HG03039 (cell line): ENCODE measurements at regions not wholly inside any gene's neighbourhood (a gene's known extent, or its start where the extent isn't known, plus 50 kb on each side); places are given as distances from the start of the nearest gene placed in this dataset.

ENCODE experiments used
- ATAC-seq: cut with Tn5 transposase; IDR thresholded peaks from one replicate; pipeline ENCODE4 v1.9.1; 2021; ENCODE audit warnings: mild to moderate bottlenecking, moderate library complexity; ENCODE audit not compliant: unreplicated experiment

DNA sequence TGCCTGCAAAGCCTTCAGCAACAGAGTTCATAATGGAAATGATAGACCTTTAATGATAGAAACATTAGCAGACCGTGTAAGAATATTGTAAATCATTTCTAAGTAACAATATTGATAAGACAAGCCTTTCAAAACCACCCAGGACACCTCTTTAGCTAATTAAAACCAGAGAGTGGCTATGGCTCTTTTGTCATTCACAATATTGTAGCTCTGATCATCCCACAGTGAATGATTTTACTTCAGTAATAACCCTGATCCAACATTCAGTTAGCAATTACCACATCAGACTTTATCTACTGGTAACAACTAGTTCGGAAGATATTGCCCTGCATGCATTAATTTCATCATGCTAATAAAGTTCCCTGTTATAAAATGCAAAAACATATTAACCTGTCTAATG is 432.6 kb downstream of the DTWD2 start:
- no peak for ATAC-seq

GRCh38 chr5:118554981-118555380 is 433.4 kb downstream of the DTWD2 start:
- no peak for ATAC-seq

- ATAC-seq, result no peak
Observed at GRCh38 chr5:118554241-118554640, 434.1 kb downstream of the DTWD2 start.

DNA sequence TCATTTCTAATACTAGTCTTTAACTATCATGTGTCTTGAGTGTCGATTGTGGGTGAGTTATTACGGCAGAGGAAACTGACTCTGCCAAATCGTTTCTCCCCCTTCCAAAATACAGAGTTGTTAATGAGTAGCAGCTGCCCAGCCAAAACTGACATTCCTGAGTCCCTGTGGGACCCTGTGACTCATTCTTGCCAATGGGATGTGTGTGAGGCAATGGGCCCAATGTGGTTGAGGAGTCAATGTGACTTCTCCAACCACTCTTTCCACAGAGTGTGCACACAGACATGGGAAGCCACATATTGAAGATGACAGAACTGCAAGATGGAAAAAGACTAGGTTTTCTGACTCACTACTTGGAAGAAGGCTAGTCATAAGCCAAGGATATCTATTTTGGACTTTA is 434.7 kb downstream of the DTWD2 start:
- no peak for ATAC-seq

- no peak for ATAC-seq
Observed at GRCh38 chr5:118552731-118553360, 435.5 kb downstream of the DTWD2 start.

DNA sequence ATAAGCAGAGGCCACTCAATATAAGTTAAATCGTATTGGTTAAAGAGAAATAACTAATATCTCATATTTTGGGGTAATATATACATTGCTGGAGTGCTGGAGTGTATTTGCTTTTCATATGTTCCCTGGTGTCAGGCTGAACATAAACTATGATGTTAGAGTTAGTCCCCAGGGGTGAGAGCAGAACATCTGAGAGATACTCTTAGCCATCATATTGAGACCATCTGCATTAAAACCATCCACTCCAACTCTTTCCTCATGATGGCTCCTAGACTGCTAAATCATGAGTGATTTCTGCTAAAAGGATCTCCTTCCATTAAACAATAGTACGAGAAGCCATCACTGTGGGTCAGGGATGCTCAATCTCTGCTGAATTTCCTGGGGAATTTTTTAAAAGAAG is 436.2 kb downstream of the DTWD2 start:
- ATAC-seq, result no peak

DNA sequence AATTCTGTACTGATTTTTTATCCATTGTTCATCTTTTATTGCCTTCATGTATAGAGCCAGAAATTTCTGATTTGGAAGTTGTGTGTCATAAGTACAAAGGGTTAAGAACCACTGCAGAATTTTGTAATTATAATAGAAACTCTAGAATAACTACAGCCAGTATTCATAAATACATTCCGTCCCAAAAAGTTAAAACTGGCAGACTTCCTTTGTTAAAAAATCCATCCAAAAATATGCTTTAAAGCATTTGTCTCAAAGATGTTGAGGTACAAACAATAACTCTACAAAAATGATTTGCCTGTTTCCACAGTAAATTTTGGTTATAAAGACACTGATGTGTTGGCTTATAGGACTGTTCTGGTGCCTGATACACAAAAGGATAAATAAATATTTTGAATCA is 436.6 kb downstream of the DTWD2 start:
- no peak for ATAC-seq

GRCh38 chr5:118551031-118551430 is 437.3 kb downstream of the DTWD2 start:
- no peak for ATAC-seq

DNA sequence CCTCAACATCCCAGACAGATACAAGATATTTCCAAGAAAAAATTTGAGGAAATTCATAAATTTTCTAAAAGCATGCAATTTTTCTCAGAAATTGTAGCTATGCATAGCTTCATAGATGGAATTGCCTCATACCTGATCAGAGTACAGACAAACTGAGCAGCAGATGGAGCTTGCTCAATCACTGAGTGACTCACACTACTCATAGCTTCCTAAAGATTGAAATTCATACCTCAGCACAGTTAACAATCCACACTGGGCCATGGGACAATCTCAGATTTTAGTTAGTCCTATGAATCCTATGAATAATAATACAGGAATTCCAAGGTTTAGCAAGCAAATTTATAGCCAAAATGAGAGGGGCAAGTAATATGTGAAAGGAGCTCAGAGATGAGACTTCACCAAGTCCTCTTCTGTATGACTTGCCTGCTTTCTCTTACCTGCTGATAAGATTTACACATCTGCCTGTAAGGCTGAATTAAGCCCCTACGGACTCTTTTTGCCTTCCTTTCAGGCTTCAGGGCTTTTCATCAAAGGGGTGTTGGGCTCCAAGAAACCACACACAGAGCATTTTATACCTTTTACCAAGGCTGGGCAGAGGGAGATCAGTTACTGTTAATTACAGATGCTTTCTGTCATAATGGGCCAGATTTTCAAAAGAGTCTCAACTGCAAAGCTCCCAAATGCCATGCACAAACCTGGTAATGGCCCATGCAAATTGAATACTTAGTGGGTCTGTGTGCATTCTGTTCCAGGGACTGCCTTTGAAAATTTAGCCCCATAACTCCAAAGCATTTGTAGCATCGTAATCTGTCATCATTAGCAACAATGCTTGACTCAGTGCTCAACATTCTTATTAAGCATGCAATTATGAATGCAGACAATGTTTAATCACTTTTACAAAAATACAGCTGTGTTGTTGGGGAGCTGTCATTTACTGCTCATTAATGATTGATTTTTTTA is 439.3 kb downstream of the DTWD2 start:
- ATAC-seq, result no peak

GRCh38 chr5:118545470-118545869 is 442.9 kb downstream of the DTWD2 start:
- no peak for ATAC-seq

GRCh38 chr5:118544887-118545449 is 443.4 kb downstream of the DTWD2 start:
- no peak for ATAC-seq

DNA sequence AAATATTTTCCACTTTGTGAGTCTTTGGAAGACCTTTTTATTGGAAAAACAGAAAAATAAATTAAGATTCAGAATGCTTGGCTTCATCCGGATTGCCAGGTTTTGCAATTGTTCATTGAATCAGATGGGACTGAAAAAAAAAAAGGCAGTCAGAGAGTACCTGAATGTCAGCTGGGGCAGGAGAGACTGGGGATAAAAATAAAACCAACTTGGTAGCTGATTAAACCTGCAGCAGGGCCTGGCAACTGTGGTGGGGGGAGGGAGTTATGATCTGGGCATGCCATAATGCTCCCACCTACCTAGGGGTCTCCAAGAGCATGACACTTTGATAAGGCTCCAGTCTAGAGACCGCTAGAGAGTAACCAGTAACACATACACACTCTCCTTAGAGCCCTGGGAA is 454.4 kb downstream of the DTWD2 start:
- ATAC-seq, result no peak

GRCh38 chr5:118533156-118533555 is 455.2 kb downstream of the DTWD2 start:
- ATAC-seq, result no peak

GRCh38 chr5:118531276-118531675 is 457.1 kb downstream of the DTWD2 start:
- ATAC-seq, result no peak

DNA sequence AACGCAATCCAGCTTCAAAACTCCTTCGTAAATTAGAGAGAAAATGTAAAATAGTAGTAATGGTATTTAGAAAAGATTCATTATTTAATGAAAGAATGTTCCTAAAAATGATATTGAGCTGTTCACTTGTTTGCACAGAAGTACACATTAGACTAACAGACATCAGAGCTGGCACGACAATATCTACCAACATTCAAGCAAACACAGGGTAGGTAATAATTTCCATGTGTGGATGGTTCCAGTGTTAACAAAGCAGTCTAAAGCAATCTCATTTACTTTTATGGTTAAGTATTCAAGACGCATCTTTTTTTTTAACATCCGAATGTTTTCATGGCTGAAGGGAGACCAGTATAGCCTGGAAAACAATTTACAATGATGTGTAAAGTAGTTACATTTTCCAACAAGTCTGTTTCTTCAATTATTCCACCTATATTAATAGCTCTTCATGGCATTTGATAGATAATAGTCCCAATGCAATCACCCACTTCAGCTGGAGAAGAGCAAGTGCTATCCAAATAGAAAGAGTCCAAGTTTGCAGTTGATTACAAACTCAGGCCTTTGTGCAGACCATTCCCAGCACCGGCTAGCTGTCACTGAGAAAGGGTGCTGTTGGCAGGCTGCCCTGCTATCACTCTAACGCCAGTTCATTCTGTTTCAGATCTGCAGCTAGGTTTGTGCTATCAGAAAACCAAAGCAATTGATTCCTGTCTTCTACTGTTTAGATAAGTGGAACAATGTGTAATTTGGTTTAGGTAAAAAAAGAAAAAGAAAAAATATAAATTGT is 458.8 kb downstream of the DTWD2 start:
- ATAC-seq, result no peak

DNA sequence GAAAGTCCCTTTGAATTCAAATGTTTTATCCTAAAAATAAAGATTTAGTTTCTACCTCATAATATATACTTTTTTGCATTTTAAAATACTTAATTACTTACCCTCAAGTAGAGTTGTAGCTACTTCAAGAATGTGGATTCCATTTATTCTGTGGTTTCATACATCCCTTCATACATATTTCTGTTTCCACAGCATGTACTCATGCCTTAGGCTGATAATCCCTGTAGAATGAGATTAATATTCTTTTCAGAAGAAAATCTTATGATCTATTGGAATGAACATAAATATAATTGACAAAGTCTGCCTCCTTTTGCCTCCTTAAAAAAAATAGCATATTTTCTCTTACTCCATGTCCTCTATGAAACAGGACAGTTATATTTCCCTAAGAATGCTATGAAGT is 465.7 kb downstream of the DTWD2 start:
- no peak for ATAC-seq

DNA sequence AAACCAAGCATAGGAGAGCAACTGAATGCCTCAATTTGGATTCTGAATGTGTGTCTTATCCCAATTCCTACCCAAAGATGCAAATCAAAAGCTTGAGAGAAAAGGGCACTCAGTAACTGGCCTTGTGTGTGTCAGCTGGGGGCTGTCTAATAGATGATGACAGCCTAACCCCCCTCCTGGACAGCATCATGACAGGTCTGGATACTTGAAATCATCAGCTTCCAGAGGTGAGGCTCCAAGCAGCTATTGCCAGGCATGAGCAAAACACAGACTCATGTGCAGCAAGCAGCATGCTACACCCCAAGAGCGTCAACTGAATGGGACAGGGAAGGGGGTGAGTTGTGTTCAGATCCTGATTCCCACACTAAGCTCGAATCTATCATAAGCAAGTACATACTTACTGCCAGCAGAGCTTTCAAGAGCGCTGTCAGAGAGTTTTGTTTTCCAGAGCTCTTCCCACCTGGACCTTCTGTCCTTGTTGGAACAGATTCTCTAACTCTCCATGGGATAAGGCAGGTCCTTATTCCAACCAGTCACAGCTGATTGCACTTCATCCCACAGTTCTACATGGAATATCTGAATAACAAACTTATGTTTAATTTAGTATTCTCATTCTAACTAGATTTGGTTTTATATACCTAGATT is 467.5 kb downstream of the DTWD2 start:
- ATAC-seq, result no peak

- ATAC-seq, result no peak
Observed at GRCh38 chr5:118519466-118519865, 468.9 kb downstream of the DTWD2 start.

GRCh38 chr5:118518720-118519119 is 469.6 kb downstream of the DTWD2 start:
- ATAC-seq, result no peak

GRCh38 chr5:118511846-118512245 is 476.5 kb downstream of the DTWD2 start:
- no peak for ATAC-seq
